ENCODE measurements at regions not wholly inside any gene's neighbourhood (a gene's known extent, or its start where the extent isn't known, plus 50 kb on each side); places are given as distances from the start of the nearest gene placed in this dataset.

GRCh38 chr11:103849366-103849765 lies 187.1 kb upstream of the DDI1 start:
- TF ChIP-seq POLR2AphosphoS5 (IDR thresholded peaks at IDR 0.05), result no peak
- TF ChIP-seq, protein P1, sequence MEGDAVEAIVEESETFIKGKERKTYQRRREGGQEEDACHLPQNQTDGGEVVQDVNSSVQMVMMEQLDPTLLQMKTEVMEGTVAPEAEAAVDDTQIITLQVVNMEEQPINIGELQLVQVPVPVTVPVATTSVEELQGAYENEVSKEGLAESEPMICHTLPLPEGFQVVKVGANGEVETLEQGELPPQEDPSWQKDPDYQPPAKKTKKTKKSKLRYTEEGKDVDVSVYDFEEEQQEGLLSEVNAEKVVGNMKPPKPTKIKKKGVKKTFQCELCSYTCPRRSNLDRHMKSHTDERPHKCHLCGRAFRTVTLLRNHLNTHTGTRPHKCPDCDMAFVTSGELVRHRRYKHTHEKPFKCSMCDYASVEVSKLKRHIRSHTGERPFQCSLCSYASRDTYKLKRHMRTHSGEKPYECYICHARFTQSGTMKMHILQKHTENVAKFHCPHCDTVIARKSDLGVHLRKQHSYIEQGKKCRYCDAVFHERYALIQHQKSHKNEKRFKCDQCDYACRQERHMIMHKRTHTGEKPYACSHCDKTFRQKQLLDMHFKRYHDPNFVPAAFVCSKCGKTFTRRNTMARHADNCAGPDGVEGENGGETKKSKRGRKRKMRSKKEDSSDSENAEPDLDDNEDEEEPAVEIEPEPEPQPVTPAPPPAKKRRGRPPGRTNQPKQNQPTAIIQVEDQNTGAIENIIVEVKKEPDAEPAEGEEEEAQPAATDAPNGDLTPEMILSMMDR (IDR thresholded peaks at IDR 0.05; ENCODE audit: poor library complexity, severe bottlenecking), result no peak
- TF ChIP-seq, protein P2, sequence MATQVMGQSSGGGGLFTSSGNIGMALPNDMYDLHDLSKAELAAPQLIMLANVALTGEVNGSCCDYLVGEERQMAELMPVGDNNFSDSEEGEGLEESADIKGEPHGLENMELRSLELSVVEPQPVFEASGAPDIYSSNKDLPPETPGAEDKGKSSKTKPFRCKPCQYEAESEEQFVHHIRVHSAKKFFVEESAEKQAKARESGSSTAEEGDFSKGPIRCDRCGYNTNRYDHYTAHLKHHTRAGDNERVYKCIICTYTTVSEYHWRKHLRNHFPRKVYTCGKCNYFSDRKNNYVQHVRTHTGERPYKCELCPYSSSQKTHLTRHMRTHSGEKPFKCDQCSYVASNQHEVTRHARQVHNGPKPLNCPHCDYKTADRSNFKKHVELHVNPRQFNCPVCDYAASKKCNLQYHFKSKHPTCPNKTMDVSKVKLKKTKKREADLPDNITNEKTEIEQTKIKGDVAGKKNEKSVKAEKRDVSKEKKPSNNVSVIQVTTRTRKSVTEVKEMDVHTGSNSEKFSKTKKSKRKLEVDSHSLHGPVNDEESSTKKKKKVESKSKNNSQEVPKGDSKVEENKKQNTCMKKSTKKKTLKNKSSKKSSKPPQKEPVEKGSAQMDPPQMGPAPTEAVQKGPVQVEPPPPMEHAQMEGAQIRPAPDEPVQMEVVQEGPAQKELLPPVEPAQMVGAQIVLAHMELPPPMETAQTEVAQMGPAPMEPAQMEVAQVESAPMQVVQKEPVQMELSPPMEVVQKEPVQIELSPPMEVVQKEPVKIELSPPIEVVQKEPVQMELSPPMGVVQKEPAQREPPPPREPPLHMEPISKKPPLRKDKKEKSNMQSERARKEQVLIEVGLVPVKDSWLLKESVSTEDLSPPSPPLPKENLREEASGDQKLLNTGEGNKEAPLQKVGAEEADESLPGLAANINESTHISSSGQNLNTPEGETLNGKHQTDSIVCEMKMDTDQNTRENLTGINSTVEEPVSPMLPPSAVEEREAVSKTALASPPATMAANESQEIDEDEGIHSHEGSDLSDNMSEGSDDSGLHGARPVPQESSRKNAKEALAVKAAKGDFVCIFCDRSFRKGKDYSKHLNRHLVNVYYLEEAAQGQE (IDR thresholded peaks at IDR 0.05; ENCODE audit: borderline replicate concordance), result no peak
